ENCODE measurements at regions not wholly inside any gene's neighbourhood (a gene's known extent, or its start where the extent isn't known, plus 50 kb on each side); places are given as distances from the start of the nearest gene placed in this dataset.
A peak's percentile ranks its signal among the peaks of the same experiment; 100 is the strongest.

GRCh38 chr10:107649249-107649648, 484.7 kb upstream of the SORCS1 start:
- DNase-seq: no peak

- no peak for DNase-seq
These were observed 483.0 kb upstream of the SORCS1 start for GRCh38 chr10:107647462-107647861.

GRCh38 chr10:107631876-107632275, 467.4 kb upstream of the SORCS1 start:
- DNase-seq: no peak

GRCh38 chr10:107626862-107627261, 462.4 kb upstream of the SORCS1 start:
- DNase-seq: no peak

- DNase-seq: no peak
These were observed 458.8 kb upstream of the SORCS1 start for GRCh38 chr10:107623292-107623691.

- DNase-seq: no peak
These were observed 454.6 kb upstream of the SORCS1 start for GRCh38 chr10:107619139-107619538.

GRCh38 chr10:107618504-107618994, 454.0 kb upstream of the SORCS1 start:
- DNase-seq: peak in 1 of 2 donors; percentile 63

- peak; percentile 87 to 96 for DNase-seq
These were observed 452.2 kb upstream of the SORCS1 start for GRCh38 chr10:107616463-107617410.

GRCh38 chr10:107616031-107616430, 451.5 kb upstream of the SORCS1 start:
- no peak for DNase-seq

- no peak for DNase-seq
These were observed 450.6 kb upstream of the SORCS1 start for GRCh38 chr10:107614939-107615685.

- no peak for DNase-seq
These were observed 446.6 kb upstream of the SORCS1 start for GRCh38 chr10:107611115-107611514.

GRCh38 chr10:107589081-107589480, 424.6 kb upstream of the SORCS1 start:
- DNase-seq: no peak

GRCh38 chr10:107585630-107586029, 421.1 kb upstream of the SORCS1 start:
- DNase-seq: no peak

- peak; percentile 5 to 19 for DNase-seq
These were observed 419.5 kb upstream of the SORCS1 start for GRCh38 chr10:107583974-107584373.

- DNase-seq: no peak
These were observed 415.5 kb upstream of the SORCS1 start for GRCh38 chr10:107579970-107580369.

GRCh38 chr10:107577221-107577620, 412.7 kb upstream of the SORCS1 start:
- no peak for DNase-seq

GRCh38 chr10:107576746-107577145, 412.2 kb upstream of the SORCS1 start:
- no peak for DNase-seq

- DNase-seq: no peak
These were observed 400.5 kb upstream of the SORCS1 start for GRCh38 chr10:107565014-107565413.

- DNase-seq: no peak
These were observed 396.7 kb upstream of the SORCS1 start for GRCh38 chr10:107561136-107561650.

GRCh38 chr10:107557916-107558315, 393.4 kb upstream of the SORCS1 start:
- no peak for DNase-seq

GRCh38 chr10:107554333-107554732, 389.8 kb upstream of the SORCS1 start:
- DNase-seq: no peak

- no peak for DNase-seq
These were observed 389.0 kb upstream of the SORCS1 start for GRCh38 chr10:107553470-107553869.

- DNase-seq: no peak
These were observed 388.5 kb upstream of the SORCS1 start for GRCh38 chr10:107552963-107553362.

Data from inflammatory macrophage (primary cell).